ENCODE measurements at regions not wholly inside any gene's neighbourhood (a gene's known extent, or its start where the extent isn't known, plus 50 kb on each side); places are given as distances from the start of the nearest gene placed in this dataset.

DNA sequence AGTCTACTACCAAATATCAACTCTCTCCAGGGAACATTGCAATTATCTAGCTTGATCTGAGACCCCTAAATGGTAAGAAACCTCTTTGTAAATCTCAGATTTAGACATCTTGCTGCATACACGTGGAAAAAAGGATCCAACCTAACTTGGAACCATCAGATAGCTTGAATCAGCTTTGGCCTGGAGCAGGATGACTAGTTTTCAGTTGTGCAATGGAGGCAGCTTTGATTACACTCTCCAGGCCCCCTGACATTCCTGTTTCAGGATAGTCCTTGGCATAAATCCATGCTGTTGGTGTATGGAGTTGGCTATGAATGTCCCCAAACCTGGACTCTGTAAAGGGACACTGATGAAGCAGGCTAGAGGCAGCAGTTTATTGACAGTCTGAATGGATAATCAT lies 1061.9 kb upstream of the TENM3 start:
- Histone ChIP-seq H3K4me3 (ENCODE audit: insufficient read depth, low read depth, low read length) (no peak overlapping the region), H2AFZ (ENCODE audit: low read depth, low read length) (no peak overlapping the region), H4K20me1 (ENCODE audit: insufficient read depth, low read length) (no peaks in the 10 kb centered on the region), H3K27me3 (ENCODE audit: insufficient read depth, low read length) (no peaks in the 10 kb centered on the region), H3K27ac (ENCODE audit: low read depth, low read length) (no peak overlapping the region), H3K9me3 (ENCODE audit: insufficient read depth, low read depth, low read length) (no peaks in the 10 kb centered on the region), H3K9ac (ENCODE audit: low read length) (no peak overlapping the region), H3K4me2 (ENCODE audit: low read length) (no peak overlapping the region), H3K79me2 (ENCODE audit: insufficient read depth, low read length) (no peaks in the 10 kb centered on the region), H3K36me3 (ENCODE audit: insufficient read depth, low read length) (no peaks in the 10 kb centered on the region), H3K4me1 (ENCODE audit: insufficient read depth, low read length) (no peaks in the 10 kb centered on the region)
- FAIRE-seq (no peak), DNase-seq (ENCODE audit: low read depth) (no peak)
- Mint-ChIP-seq H3K36me3 (ENCODE audit: low read depth, unreplicated experiment) (no peaks in the 10 kb centered on the region), H3K27ac (ENCODE audit: unreplicated experiment) (no peak overlapping the region), H3K9me3 (ENCODE audit: unreplicated experiment) (peaks cover 7% of the 10 kb centered on the region), H3K4me3 (ENCODE audit: unreplicated experiment) (no peak overlapping the region), H3K27me3 (ENCODE audit: low read depth, unreplicated experiment) (no peaks in the 10 kb centered on the region), H3K4me1 (ENCODE audit: low read depth, unreplicated experiment) (peaks cover 11% of the 10 kb centered on the region)
- no peak for TF ChIP-seq EZH2 (IDR thresholded peaks at IDR 0.05; ENCODE audit: insufficient read depth, low read length)
- TF ChIP-seq, protein P1, sequence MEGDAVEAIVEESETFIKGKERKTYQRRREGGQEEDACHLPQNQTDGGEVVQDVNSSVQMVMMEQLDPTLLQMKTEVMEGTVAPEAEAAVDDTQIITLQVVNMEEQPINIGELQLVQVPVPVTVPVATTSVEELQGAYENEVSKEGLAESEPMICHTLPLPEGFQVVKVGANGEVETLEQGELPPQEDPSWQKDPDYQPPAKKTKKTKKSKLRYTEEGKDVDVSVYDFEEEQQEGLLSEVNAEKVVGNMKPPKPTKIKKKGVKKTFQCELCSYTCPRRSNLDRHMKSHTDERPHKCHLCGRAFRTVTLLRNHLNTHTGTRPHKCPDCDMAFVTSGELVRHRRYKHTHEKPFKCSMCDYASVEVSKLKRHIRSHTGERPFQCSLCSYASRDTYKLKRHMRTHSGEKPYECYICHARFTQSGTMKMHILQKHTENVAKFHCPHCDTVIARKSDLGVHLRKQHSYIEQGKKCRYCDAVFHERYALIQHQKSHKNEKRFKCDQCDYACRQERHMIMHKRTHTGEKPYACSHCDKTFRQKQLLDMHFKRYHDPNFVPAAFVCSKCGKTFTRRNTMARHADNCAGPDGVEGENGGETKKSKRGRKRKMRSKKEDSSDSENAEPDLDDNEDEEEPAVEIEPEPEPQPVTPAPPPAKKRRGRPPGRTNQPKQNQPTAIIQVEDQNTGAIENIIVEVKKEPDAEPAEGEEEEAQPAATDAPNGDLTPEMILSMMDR (IDR thresholded peaks at IDR 0.05; ENCODE audit: insufficient read depth, low read depth, low read length) = no peak

DNA sequence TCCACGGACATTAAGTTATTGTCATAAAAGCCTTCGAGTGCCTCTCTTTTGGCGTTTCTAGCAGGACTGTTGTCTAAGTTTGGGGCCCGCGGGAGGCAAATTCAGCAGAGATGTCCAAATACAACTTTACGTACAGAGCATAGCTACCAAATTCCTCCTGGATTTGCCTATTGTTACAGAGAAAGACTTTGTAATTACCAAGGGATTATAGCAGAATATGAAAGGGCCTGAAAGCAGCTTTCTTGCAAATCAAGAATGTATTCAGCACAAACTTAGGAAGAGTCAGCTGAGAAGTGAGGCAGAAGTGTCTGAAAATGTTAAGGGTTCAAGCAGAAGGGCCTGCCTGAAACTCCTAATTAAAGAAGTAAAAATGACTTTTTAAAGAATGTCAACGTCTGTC lies 1053.5 kb upstream of the TENM3 start:
- no peak for TF ChIP-seq EZH2 (IDR thresholded peaks at IDR 0.05; ENCODE audit: insufficient read depth, low read length)
- TF ChIP-seq, protein P1 (IDR thresholded peaks at IDR 0.05; ENCODE audit: insufficient read depth, low read depth, low read length) = no peak
- DNase-seq (ENCODE audit: low read depth) (no peak), FAIRE-seq (no peak)
- no peaks in the 10 kb centered on the region for H3K36me3 Mint-ChIP-seq (ENCODE audit: low read depth, unreplicated experiment)
- no peaks in the 10 kb centered on the region for H3K79me2 ChIP-seq (ENCODE audit: insufficient read depth, low read length)
- no peak overlapping the region for H3K9ac ChIP-seq (ENCODE audit: low read length)
- peaks cover 8% of the 10 kb centered on the region for H3K4me1 ChIP-seq (ENCODE audit: insufficient read depth, low read length)
- H2AFZ ChIP-seq (ENCODE audit: low read depth, low read length) = no peak overlapping the region
- peaks cover 7% of the 10 kb centered on the region for H3K4me1 Mint-ChIP-seq (ENCODE audit: low read depth, unreplicated experiment)
- no peaks in the 10 kb centered on the region for H3K36me3 ChIP-seq (ENCODE audit: insufficient read depth, low read length)
- no peaks in the 10 kb centered on the region for H3K9me3 ChIP-seq (ENCODE audit: insufficient read depth, low read depth, low read length)
- no peaks in the 10 kb centered on the region for H3K27me3 ChIP-seq (ENCODE audit: insufficient read depth, low read length)
- H3K27me3 Mint-ChIP-seq (ENCODE audit: low read depth, unreplicated experiment) = peaks cover 2% of the 10 kb centered on the region
- no peaks in the 10 kb centered on the region for H4K20me1 ChIP-seq (ENCODE audit: insufficient read depth, low read length)
- no peak overlapping the region for H3K4me3 ChIP-seq (ENCODE audit: insufficient read depth, low read depth, low read length)
- H3K4me3 Mint-ChIP-seq (ENCODE audit: unreplicated experiment) = no peak overlapping the region
- no peak overlapping the region for H3K27ac Mint-ChIP-seq (ENCODE audit: unreplicated experiment)
- H3K4me2 ChIP-seq (ENCODE audit: low read length) = no peak overlapping the region
- no peak overlapping the region for H3K27ac ChIP-seq (ENCODE audit: low read depth, low read length)
- H3K9me3 Mint-ChIP-seq (ENCODE audit: unreplicated experiment) = peaks cover 4% of the 10 kb centered on the region

DNA sequence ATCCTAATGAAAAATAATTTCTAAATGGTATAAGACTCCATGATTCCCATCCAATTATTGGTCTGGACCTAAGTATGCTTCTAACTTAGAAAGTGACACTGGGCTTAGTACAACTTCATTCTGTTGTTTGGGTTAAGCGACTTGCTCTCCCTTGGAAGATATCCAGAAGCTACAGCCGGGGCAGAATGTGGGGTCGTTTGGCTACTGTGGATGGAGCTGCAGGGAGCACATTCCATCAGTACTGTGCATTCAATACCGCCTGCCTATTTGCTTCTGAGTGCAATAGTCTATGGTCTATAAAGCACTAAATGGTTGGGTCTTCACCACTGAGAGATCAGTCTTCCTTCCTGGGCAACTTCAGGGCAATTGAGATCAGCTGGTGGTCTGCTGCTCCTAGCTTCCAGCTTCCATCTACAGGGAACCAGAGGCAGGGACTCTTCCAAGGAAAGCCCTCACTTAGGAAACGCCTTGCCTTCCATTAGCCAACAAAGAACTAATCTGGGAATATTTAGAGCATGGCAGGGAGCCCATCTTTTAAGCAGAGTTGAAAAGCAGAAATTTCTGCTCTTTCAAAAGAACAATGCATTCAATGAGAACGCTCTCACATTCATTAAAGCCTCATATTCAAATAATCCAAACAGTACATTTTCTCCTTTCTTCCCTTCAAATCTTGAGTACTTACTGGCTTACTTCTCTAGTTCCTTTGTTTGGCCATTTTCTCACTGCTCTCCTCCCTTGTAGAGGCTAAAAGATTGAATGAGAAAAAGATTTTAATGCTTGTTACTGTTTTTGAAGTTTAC lies 1049.9 kb upstream of the TENM3 start:
- TF ChIP-seq, protein P1 (IDR thresholded peaks at IDR 0.05; ENCODE audit: insufficient read depth, low read depth, low read length) = no peak
- no peak for TF ChIP-seq EZH2 (IDR thresholded peaks at IDR 0.05; ENCODE audit: insufficient read depth, low read length)
- no peak for DNase-seq (ENCODE audit: low read depth)
- Mint-ChIP-seq H3K36me3 (ENCODE audit: low read depth, unreplicated experiment) (no peaks in the 10 kb centered on the region), H3K4me1 (ENCODE audit: low read depth, unreplicated experiment) (peaks cover 7% of the 10 kb centered on the region), H3K27me3 (ENCODE audit: low read depth, unreplicated experiment) (no peaks in the 10 kb centered on the region), H3K4me3 (ENCODE audit: unreplicated experiment) (no peak overlapping the region), H3K9me3 (ENCODE audit: unreplicated experiment) (no peaks in the 10 kb centered on the region), H3K27ac (ENCODE audit: unreplicated experiment) (no peak overlapping the region)
- H3K4me3 ChIP-seq (ENCODE audit: insufficient read depth, low read depth, low read length) = no peak overlapping the region
- no peak overlapping the region for H3K27ac ChIP-seq (ENCODE audit: low read depth, low read length)
- H2AFZ ChIP-seq (ENCODE audit: low read depth, low read length) = peak overlapping the region; percentile 23
- H3K9me3 ChIP-seq (ENCODE audit: insufficient read depth, low read depth, low read length) = no peaks in the 10 kb centered on the region
- no peaks in the 10 kb centered on the region for H3K36me3 ChIP-seq (ENCODE audit: insufficient read depth, low read length)
- H3K9ac ChIP-seq (ENCODE audit: low read length) = no peak overlapping the region
- no peaks in the 10 kb centered on the region for H4K20me1 ChIP-seq (ENCODE audit: insufficient read depth, low read length)
- H3K4me1 ChIP-seq (ENCODE audit: insufficient read depth, low read length) = peaks cover 8% of the 10 kb centered on the region
- peak overlapping the region; percentile 17 for H3K4me2 ChIP-seq (ENCODE audit: low read length)
- no peak for FAIRE-seq
- H3K27me3 ChIP-seq (ENCODE audit: insufficient read depth, low read length) = no peaks in the 10 kb centered on the region
- no peaks in the 10 kb centered on the region for H3K79me2 ChIP-seq (ENCODE audit: insufficient read depth, low read length)
